IPS-18c (cell line): ENCODE measurements at regions not wholly inside any gene's neighbourhood (a gene's known extent, or its start where the extent isn't known, plus 50 kb on each side); places are given as distances from the start of the nearest gene placed in this dataset.

Experiments
- H3K4me3 ChIP-seq: 2 replicates; pipeline ENCODE4 v1.7.0; 2013; ENCODE audit warnings: low read depth, mild to moderate bottlenecking, low read length, moderate library complexity; ENCODE audit not compliant: insufficient read depth
- H3K9me3 ChIP-seq: one replicate; pipeline ENCODE4 v1.6.1; 2013; ENCODE audit warnings: mild to moderate bottlenecking, low read length, moderate library complexity; ENCODE audit not compliant: control insufficient read depth, insufficient read depth

- Histone ChIP-seq H3K4me3 (no peak overlapping the region), H3K9me3 (no peaks in the 10 kb centered on the region)
Observed at GRCh38 chr1:69494221-69494620, 73.5 kb upstream of the LRRC7 start.

GRCh38 chr1:69497441-69498221, 70.1 kb upstream of the LRRC7 start:
- H3K9me3 ChIP-seq, result no peaks in the 10 kb centered on the region
- no peak overlapping the region for H3K4me3 ChIP-seq

- Histone ChIP-seq H3K9me3 (no peaks in the 10 kb centered on the region), H3K4me3 (no peak overlapping the region)
Observed at GRCh38 chr1:69498711-69499110, 69.0 kb upstream of the LRRC7 start.

- Histone ChIP-seq H3K4me3 (no peak overlapping the region), H3K9me3 (no peaks in the 10 kb centered on the region)
Observed at GRCh38 chr1:69499203-69499803, 68.4 kb upstream of the LRRC7 start.

GRCh38 chr1:69502991-69503390, 64.7 kb upstream of the LRRC7 start:
- Histone ChIP-seq H3K4me3 (no peak overlapping the region), H3K9me3 (no peaks in the 10 kb centered on the region)

GRCh38 chr1:69504730-69505252, 62.9 kb upstream of the LRRC7 start:
- Histone ChIP-seq H3K9me3 (no peaks in the 10 kb centered on the region), H3K4me3 (no peak overlapping the region)

GRCh38 chr1:69506311-69506710, 61.4 kb upstream of the LRRC7 start:
- H3K9me3 ChIP-seq, result no peaks in the 10 kb centered on the region
- no peak overlapping the region for H3K4me3 ChIP-seq

GRCh38 chr1:69506721-69507120, 61.0 kb upstream of the LRRC7 start:
- H3K4me3 ChIP-seq, result no peak overlapping the region
- H3K9me3 ChIP-seq, result no peaks in the 10 kb centered on the region

- Histone ChIP-seq H3K9me3 (no peaks in the 10 kb centered on the region), H3K4me3 (no peak overlapping the region)
Observed at GRCh38 chr1:69510026-69510425, 57.7 kb upstream of the LRRC7 start.

GRCh38 chr1:69511426-69512192, 56.1 kb upstream of the LRRC7 start:
- Histone ChIP-seq H3K4me3 (no peak overlapping the region), H3K9me3 (no peaks in the 10 kb centered on the region)

- Histone ChIP-seq H3K9me3 (no peaks in the 10 kb centered on the region), H3K4me3 (no peak overlapping the region)
Observed at GRCh38 chr1:69513601-69514000, 54.1 kb upstream of the LRRC7 start.
